ENCODE measurements at regions not wholly inside any gene's neighbourhood (a gene's known extent, or its start where the extent isn't known, plus 50 kb on each side); places are given as distances from the start of the nearest gene placed in this dataset.

DNA sequence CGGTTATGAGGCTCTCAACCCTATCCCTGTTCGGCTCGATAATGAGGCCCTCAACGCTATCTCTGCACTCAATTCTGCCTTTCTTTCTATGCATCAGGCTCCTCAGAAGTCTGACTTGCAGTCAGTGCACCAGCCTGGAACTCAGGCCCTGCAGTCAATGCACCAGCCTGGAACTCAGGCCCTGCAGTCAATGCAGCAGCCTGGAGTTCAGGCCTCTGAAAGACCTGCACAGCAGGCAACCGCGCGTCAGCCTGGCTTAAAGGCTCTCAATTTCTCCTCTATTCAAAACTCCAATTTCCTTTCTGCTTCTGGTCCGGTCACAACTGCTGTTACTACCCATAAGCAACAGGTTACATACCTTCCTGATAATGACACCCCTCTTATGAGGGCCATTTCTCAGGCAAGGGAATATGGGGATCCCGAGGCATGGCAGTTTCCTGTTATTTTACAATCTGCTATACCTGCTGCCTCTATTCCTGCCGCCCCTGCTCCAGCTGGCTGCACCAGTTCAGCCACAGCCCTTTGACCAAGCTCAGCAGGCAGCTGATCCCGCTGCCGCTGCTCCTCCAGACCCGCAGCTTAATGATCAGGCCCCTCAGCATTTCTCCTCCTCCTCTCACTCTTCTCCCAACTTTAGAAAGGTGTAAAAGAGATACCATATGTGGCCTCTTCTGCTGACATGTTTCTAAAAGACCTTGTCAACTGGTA lies 933.6 kb upstream of the FANCL start:
- TF ChIP-seq POLR2A (IDR thresholded peaks at IDR 0.05): no peak
- TF ChIP-seq, protein P1, sequence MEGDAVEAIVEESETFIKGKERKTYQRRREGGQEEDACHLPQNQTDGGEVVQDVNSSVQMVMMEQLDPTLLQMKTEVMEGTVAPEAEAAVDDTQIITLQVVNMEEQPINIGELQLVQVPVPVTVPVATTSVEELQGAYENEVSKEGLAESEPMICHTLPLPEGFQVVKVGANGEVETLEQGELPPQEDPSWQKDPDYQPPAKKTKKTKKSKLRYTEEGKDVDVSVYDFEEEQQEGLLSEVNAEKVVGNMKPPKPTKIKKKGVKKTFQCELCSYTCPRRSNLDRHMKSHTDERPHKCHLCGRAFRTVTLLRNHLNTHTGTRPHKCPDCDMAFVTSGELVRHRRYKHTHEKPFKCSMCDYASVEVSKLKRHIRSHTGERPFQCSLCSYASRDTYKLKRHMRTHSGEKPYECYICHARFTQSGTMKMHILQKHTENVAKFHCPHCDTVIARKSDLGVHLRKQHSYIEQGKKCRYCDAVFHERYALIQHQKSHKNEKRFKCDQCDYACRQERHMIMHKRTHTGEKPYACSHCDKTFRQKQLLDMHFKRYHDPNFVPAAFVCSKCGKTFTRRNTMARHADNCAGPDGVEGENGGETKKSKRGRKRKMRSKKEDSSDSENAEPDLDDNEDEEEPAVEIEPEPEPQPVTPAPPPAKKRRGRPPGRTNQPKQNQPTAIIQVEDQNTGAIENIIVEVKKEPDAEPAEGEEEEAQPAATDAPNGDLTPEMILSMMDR (IDR thresholded peaks at IDR 0.05): no peak
